Prostate gland (tissue), 2 donors: ENCODE measurements at regions not wholly inside any gene's neighbourhood (a gene's known extent, or its start where the extent isn't known, plus 50 kb on each side); places are given as distances from the start of the nearest gene placed in this dataset.

Source experiments
- DNase-seq: peaks from one replicate; pipeline ENCODE4 v3.0.0-alpha.2; 2019; ENCODE audit warnings: low spot score
- H3K27ac ChIP-seq, 2 donors: fragments of 200-600 bp; sonication (generic); 2 replicates each; pipeline ENCODE4 v1.5.1; 2017 to 2019
- H3K27me3 ChIP-seq: fragments of 200-600 bp; sonication (generic); replicated peaks from 2 replicates; pipeline ENCODE4 v1.5.1; 2019; ENCODE audit not compliant: insufficient read depth
- H3K36me3 ChIP-seq, 2 donors: fragments of 200-600 bp; sonication (generic); 1 replicate in 1 of 2; 2 replicates in 1 of 2; pipeline versions ENCODE4 v1.5.1 to v1.8.1; 2017 to 2019
- H3K4me1 ChIP-seq: fragments of 200-600 bp; sonication (generic); replicated peaks from 2 replicates; pipeline ENCODE4 v1.5.1; 2019
- H3K4me3 ChIP-seq, 2 donors: fragments of 200-600 bp; sonication (generic); 2 replicates each; pipeline ENCODE4 v1.5.1; 2017 to 2019
- H3K9me3 ChIP-seq: fragments of 200-600 bp; sonication (generic); 2 replicates; pipeline ENCODE4 v1.5.1; 2017
- POLR2A ChIP-seq: fragments of 450-650 bp; IDR thresholded peaks from one replicate; pipeline ENCODE4 v1.6.1; 2016; ENCODE audit warnings: antibody characterized with exemption, mild to moderate bottlenecking
- POLR2AphosphoS5 ChIP-seq: sonication (generic); formaldehyde crosslinking; IDR thresholded peaks from one replicate; pipeline ENCODE4 v1.6.1; 2017; ENCODE audit warnings: antibody characterized with exemption
- WGBS: methylation state at CpG from one replicate; pipeline ENCODE4 v1.1.5; 2018; 5-methylcytosine and 5-hydroxymethylcytosine counted together
- intact Hi-C: fragments of 100-400 bp; cut with DNase I; formaldehyde crosslinking; loops from one replicate; pipeline ENCODE4 v1.14.2; 2022
- TF ChIP-seq, protein P1 (sequence below), 4 experiments: fragments of 200-600 bp in 2 of 4; fragments of 450-650 bp in 2 of 4; sonication (generic) in 2 of 4; IDR thresholded peaks; 1 replicate in 3 of 4; 2 replicates in 1 of 4; pipeline ENCODE4 v1.5.1; 2016 to 2019; ENCODE audit warnings: antibody characterized with exemption in 4 of 4, mild to moderate bottlenecking in 2 of 4, moderate library complexity in 2 of 4

DNA sequence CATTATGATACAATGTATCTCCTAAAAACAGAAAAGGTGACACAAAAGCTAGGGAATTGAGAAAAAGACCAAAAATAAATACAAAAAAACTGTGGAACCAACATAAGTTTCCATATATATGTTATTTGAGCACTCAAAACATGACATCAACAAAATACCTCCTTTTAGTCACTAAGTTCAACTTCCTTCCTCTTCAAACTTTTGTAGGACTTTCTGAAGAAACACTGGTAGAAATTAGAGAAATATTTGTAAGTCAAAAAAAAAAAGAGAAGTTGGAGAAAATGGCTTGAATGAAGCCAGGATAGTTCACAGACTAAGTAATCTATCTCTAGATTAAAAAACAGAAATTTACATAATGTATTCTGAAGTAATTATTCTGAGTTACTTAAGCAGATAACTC lies 208.4 kb upstream of the ALCAM start:
- Histone ChIP-seq H3K4me3 (no peak overlapping the region), H3K4me1 (no peaks in the 10 kb centered on the region), H3K36me3 (no peaks in the 10 kb centered on the region), H3K9me3 (no peaks in the 10 kb centered on the region), H3K27me3 (no peaks in the 10 kb centered on the region), H3K27ac (no peak overlapping the region)
- intact Hi-C loops = no loop called here
- TF ChIP-seq POLR2A (no peak), POLR2AphosphoS5 (no peak)
- TF ChIP-seq, protein P1, sequence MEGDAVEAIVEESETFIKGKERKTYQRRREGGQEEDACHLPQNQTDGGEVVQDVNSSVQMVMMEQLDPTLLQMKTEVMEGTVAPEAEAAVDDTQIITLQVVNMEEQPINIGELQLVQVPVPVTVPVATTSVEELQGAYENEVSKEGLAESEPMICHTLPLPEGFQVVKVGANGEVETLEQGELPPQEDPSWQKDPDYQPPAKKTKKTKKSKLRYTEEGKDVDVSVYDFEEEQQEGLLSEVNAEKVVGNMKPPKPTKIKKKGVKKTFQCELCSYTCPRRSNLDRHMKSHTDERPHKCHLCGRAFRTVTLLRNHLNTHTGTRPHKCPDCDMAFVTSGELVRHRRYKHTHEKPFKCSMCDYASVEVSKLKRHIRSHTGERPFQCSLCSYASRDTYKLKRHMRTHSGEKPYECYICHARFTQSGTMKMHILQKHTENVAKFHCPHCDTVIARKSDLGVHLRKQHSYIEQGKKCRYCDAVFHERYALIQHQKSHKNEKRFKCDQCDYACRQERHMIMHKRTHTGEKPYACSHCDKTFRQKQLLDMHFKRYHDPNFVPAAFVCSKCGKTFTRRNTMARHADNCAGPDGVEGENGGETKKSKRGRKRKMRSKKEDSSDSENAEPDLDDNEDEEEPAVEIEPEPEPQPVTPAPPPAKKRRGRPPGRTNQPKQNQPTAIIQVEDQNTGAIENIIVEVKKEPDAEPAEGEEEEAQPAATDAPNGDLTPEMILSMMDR (IDR thresholded peaks at IDR 0.05) = no peak
- DNase-seq = no peak

DNA sequence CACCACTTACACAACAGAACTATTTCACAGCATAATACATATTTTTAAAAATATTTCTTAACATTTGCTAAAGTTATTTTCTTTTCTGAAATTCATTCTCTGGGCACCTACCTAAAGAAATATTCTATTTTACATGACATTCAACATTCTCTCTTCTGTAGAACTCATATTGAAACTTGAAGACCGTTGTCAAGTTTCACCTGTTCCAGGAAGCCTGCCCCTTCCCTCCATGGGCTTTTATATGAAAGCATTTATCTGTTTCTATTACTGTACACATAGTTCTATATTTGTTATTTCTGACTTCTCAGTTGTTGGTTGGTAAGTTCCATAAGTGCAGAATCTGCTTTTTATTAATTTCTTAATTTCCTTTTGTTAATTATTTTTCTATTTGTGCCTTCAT lies 204.3 kb upstream of the ALCAM start:
- TF ChIP-seq POLR2A (no peak), POLR2AphosphoS5 (no peak)
- TF ChIP-seq, protein P1 (IDR thresholded peaks at IDR 0.05) = no peak
- Histone ChIP-seq H3K9me3 (no peaks in the 10 kb centered on the region), H3K27me3 (no peaks in the 10 kb centered on the region), H3K4me1 (no peaks in the 10 kb centered on the region), H3K4me3 (no peak overlapping the region), H3K27ac (no peak overlapping the region), H3K36me3 (no peaks in the 10 kb centered on the region)
- DNase-seq = no peak
- intact Hi-C loops = no loop called here
- WGBS = 74% methylated on average over 1 of the region's 1 CpG

DNA sequence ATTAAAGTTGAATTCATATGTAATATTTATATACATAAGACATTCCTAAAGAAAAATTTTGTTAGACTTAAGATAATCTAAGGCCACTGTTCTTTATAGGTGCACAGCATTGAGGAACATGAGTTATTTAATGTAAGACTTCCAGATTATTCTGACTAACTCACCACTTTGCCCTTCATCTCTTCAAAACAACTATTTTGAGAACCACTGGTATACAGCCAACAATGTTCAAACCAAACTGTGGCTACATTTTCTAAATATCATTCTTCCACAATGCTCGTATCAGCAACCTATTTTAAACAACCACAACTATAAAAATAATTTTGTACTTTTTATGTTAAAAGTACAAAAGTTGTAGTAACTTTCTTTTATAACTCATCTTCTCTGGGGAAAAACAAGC lies 199.8 kb upstream of the ALCAM start:
- TF ChIP-seq, protein P1 (IDR thresholded peaks at IDR 0.05) = no peak
- no peak for TF ChIP-seq POLR2AphosphoS5
- no peak for TF ChIP-seq POLR2A
- DNase-seq = no peak
- H3K4me3 ChIP-seq = no peak overlapping the region
- no peaks in the 10 kb centered on the region for H3K36me3 ChIP-seq
- no peak overlapping the region for H3K27ac ChIP-seq
- WGBS = 33% methylated on average over 1 of the region's 1 CpG
- H3K27me3 ChIP-seq = no peaks in the 10 kb centered on the region
- no peaks in the 10 kb centered on the region for H3K9me3 ChIP-seq
- H3K4me1 ChIP-seq = no peaks in the 10 kb centered on the region
- intact Hi-C loops = no loop called here

DNA sequence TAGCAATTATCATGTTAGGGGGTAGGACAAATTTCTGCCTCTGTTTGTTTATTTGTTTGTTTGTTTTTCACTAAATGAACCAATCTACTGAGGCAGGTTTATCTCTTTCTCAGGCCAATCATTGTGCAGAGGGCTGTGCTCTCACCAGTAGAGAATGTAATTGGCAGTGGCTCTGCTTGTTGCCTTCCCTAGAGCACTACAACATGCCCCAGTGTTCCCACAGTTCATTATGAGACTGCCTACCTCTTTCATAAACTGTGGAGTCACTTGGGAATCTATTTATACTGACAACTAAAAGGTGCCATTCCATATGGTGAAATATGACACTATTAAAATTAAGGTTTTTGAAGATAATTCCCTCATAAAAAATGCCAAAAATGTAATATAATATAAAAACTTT lies 196.3 kb upstream of the ALCAM start:
- no peak for DNase-seq
- no peaks in the 10 kb centered on the region for H3K9me3 ChIP-seq
- H3K27ac ChIP-seq = no peak overlapping the region
- no peak overlapping the region for H3K4me3 ChIP-seq
- no peak for TF ChIP-seq POLR2AphosphoS5
- TF ChIP-seq, protein P1 (IDR thresholded peaks at IDR 0.05) = no peak
- no peak for TF ChIP-seq POLR2A
- intact Hi-C loops = no loop called here
- no peaks in the 10 kb centered on the region for H3K36me3 ChIP-seq
- H3K4me1 ChIP-seq = no peaks in the 10 kb centered on the region
- H3K27me3 ChIP-seq = no peaks in the 10 kb centered on the region

DNA sequence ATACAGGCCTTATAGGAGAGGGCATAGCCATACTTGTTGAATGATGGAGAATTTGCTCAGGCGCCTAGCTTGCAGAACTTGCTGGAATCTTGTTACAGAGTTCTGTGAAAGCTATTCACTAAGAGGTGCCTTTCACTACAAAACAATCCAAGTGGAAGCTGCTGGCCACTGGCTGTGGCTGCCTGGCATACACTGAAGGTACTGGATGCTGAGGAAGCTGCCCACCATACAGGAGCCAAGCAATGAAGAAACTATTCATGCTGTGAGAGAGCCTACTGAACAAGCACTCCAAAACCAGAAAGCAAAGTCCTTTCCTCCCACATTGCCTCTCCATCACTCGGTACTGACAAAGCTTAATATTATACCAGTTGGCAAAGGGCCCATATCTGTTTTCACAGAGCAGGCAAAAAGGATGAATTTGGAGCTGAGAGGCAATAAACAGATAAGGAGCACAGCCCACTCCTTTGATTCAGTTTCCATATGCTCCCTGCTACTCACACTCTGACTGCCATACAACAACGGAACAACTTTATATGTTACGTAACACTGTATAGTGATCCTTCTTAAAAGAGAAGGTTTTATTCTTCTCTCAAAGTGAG lies 192.6 kb upstream of the ALCAM start:
- TF ChIP-seq, protein P1 (IDR thresholded peaks at IDR 0.05) = no peak
- TF ChIP-seq POLR2A = no peak
- no peak for TF ChIP-seq POLR2AphosphoS5
- no peaks in the 10 kb centered on the region for H3K9me3 ChIP-seq
- intact Hi-C loops = no loop called here
- H3K27ac ChIP-seq = no peak overlapping the region
- no peaks in the 10 kb centered on the region for H3K27me3 ChIP-seq
- H3K36me3 ChIP-seq = no peaks in the 10 kb centered on the region
- WGBS = 73% methylated on average over 4 of the region's 4 CpGs
- no peak for DNase-seq
- no peaks in the 10 kb centered on the region for H3K4me1 ChIP-seq
- H3K4me3 ChIP-seq = no peak overlapping the region
